Trophoblast cell (in vitro differentiated cells and primary cell): ENCODE measurements at regions not wholly inside any gene's neighbourhood (a gene's known extent, or its start where the extent isn't known, plus 50 kb on each side); places are given as distances from the start of the nearest gene placed in this dataset.

ENCODE experiments used
- DNase-seq, 2 donors: peaks; one replicate each; pipeline ENCODE4 v3.0.0-alpha.2; 2016
- H2AFZ ChIP-seq: 2 replicates; pipeline ENCODE4 v1.6.1; 2013; ENCODE audit warnings: low read length, moderate library complexity, mild to moderate bottlenecking; ENCODE audit not compliant: insufficient read depth, poor library complexity
- H2AK5ac ChIP-seq: 2 replicates; pipeline ENCODE4 v1.6.1; 2013; ENCODE audit warnings: mild to moderate bottlenecking, low read length
- H2BK120ac ChIP-seq: 2 replicates; pipeline ENCODE4 v1.6.1; 2013; ENCODE audit warnings: low read length, mild to moderate bottlenecking, moderate library complexity; ENCODE audit not compliant: insufficient read depth, poor library complexity
- H2BK12ac ChIP-seq: 2 replicates; pipeline ENCODE4 v1.6.1; 2013; ENCODE audit warnings: mild to moderate bottlenecking, low read length, moderate library complexity
- H2BK5ac ChIP-seq: 2 replicates; pipeline ENCODE4 v1.6.1; 2013; ENCODE audit warnings: low read length, low read depth, moderate library complexity, mild to moderate bottlenecking; ENCODE audit not compliant: poor library complexity
- H3K14ac ChIP-seq: 2 replicates; pipeline ENCODE4 v1.6.1; 2013; ENCODE audit warnings: mild to moderate bottlenecking, low read length
- H3K18ac ChIP-seq: 2 replicates; pipeline ENCODE4 v1.6.1; 2013; ENCODE audit warnings: mild to moderate bottlenecking, low read length
- H3K23ac ChIP-seq: 2 replicates; pipeline ENCODE4 v1.6.1; 2013; ENCODE audit warnings: low read length
- H3K27ac ChIP-seq: 2 replicates; pipeline ENCODE4 v1.5.1; 2013; ENCODE audit warnings: low read depth, mild to moderate bottlenecking, inconsistent platforms, low read length, moderate library complexity
- H3K27me3 ChIP-seq: 2 replicates; pipeline ENCODE4 v1.6.1; 2013; ENCODE audit warnings: inconsistent platforms, mild to moderate bottlenecking, low read length, moderate library complexity; ENCODE audit not compliant: insufficient read depth
- H3K36me3 ChIP-seq, 2 experiments: 1 replicate in 1 of 2; 2 replicates in 1 of 2; pipeline ENCODE4 v1.6.1; 2013; ENCODE audit warnings: low read length in 2 of 2, mild to moderate bottlenecking in 2 of 2, moderate library complexity in 1 of 2; ENCODE audit not compliant: insufficient read depth in 2 of 2, control insufficient read depth in 1 of 2
- H3K4ac ChIP-seq: 2 replicates; pipeline ENCODE4 v1.6.1; 2013; ENCODE audit warnings: low read depth, mild to moderate bottlenecking, low read length, moderate library complexity
- H3K4me1 ChIP-seq, 2 experiments: 1 replicate in 1 of 2; 2 replicates in 1 of 2; pipeline ENCODE4 v1.6.1; 2013; ENCODE audit warnings: low read length in 2 of 2, mild to moderate bottlenecking in 2 of 2, moderate library complexity in 1 of 2; ENCODE audit not compliant: insufficient read depth in 2 of 2, control insufficient read depth in 1 of 2
- H3K4me2 ChIP-seq: 2 replicates; pipeline ENCODE4 v1.6.1; 2013; ENCODE audit warnings: inconsistent platforms, mild to moderate bottlenecking, low read length, moderate library complexity
- H3K4me3 ChIP-seq: 2 replicates; pipeline ENCODE4 v1.5.1; 2013; ENCODE audit warnings: mild to moderate bottlenecking, low read depth, low read length, inconsistent platforms
- H3K79me1 ChIP-seq: one replicate; pipeline ENCODE4 v1.6.1; 2013; ENCODE audit warnings: low read length
- H3K79me2 ChIP-seq: 2 replicates; pipeline ENCODE4 v1.6.1; 2013; ENCODE audit warnings: low read length, mild to moderate bottlenecking; ENCODE audit not compliant: control insufficient read depth, insufficient read depth, poor library complexity
- H3K9ac ChIP-seq: 2 replicates; pipeline ENCODE4 v1.6.1; 2013; ENCODE audit warnings: mild to moderate bottlenecking, low read length
- H3K9me3 ChIP-seq: 2 replicates; pipeline ENCODE4 v1.6.1; 2013; ENCODE audit warnings: low read depth, mild to moderate bottlenecking, control low read depth, inconsistent platforms, low read length; ENCODE audit not compliant: insufficient read depth
- H4K12ac ChIP-seq: 2 replicates; pipeline ENCODE4 v1.6.1; 2013; ENCODE audit warnings: low read depth, mild to moderate bottlenecking, low read length, moderate library complexity
- H4K8ac ChIP-seq: 2 replicates; pipeline ENCODE4 v1.6.1; 2013; ENCODE audit warnings: low read depth, mild to moderate bottlenecking, low read length, moderate library complexity
- H4K91ac ChIP-seq: one replicate; pipeline ENCODE4 v1.6.1; 2013; ENCODE audit warnings: low read depth, mild to moderate bottlenecking, low read length, moderate library complexity
- WGBS: extraction: QIAGEN DNeasy Blood & Tissue Kit; methylation state at CpG from one replicate; pipeline ENCODE4 v1.1.7; 2013; ENCODE audit warnings: missing lambda C conversion rate; ENCODE audit not compliant: insufficient read length, insufficient coverage; ENCODE audit errors: extremely low coverage; 5-methylcytosine and 5-hydroxymethylcytosine counted together

- H2AK5ac ChIP-seq = no peak overlapping the region
- H3K9me3 ChIP-seq = no peaks in the 10 kb centered on the region
- no peak overlapping the region for H3K18ac ChIP-seq
- H3K4me1 ChIP-seq = peaks cover 16 to 26% of the 10 kb centered on the region in 2 experiments
- no peak overlapping the region for H2BK12ac ChIP-seq
- H3K14ac ChIP-seq = no peak overlapping the region
- no peak overlapping the region for H2BK120ac ChIP-seq
- no peak overlapping the region for H3K4ac ChIP-seq
- H3K79me2 ChIP-seq = no peaks in the 10 kb centered on the region
- no peak overlapping the region for H3K4me3 ChIP-seq
- WGBS = no CpG with 5 or more reads among the region's 10 CpGs
- no peak overlapping the region for H2AFZ ChIP-seq
- no peak overlapping the region for H2BK5ac ChIP-seq
- no peak overlapping the region for H4K8ac ChIP-seq
- H3K79me1 ChIP-seq = no peaks in the 10 kb centered on the region
- no peak overlapping the region for H4K91ac ChIP-seq
- DNase-seq = no peak
- H3K23ac ChIP-seq = no peak overlapping the region
- no peak overlapping the region for H3K9ac ChIP-seq
- H3K4me2 ChIP-seq = no peak overlapping the region
- no peak overlapping the region for H4K12ac ChIP-seq
- no peak overlapping the region for H3K27ac ChIP-seq
- no peaks in the 10 kb centered on the region for H3K36me3 ChIP-seq
- H3K27me3 ChIP-seq = no peaks in the 10 kb centered on the region
Observed at GRCh38 chr10:110355141-110355831, 50.6 kb upstream of the SMNDC1 start.

- no peak overlapping the region for H2BK120ac ChIP-seq
- H3K9ac ChIP-seq = no peak overlapping the region
- H2AFZ ChIP-seq = no peak overlapping the region
- H4K91ac ChIP-seq = no peak overlapping the region
- no peaks in the 10 kb centered on the region for H3K36me3 ChIP-seq
- H3K9me3 ChIP-seq = no peaks in the 10 kb centered on the region
- H3K18ac ChIP-seq = no peak overlapping the region
- H3K4me3 ChIP-seq = no peak overlapping the region
- H4K8ac ChIP-seq = no peak overlapping the region
- H3K4ac ChIP-seq = no peak overlapping the region
- no peaks in the 10 kb centered on the region for H3K79me2 ChIP-seq
- H3K14ac ChIP-seq = no peak overlapping the region
- no peaks in the 10 kb centered on the region for H3K27me3 ChIP-seq
- H2BK12ac ChIP-seq = no peak overlapping the region
- H3K4me1 ChIP-seq = peaks cover 16 to 26% of the 10 kb centered on the region in 2 experiments
- no peak for DNase-seq
- H3K79me1 ChIP-seq = no peaks in the 10 kb centered on the region
- no peak overlapping the region for H3K27ac ChIP-seq
- H3K4me2 ChIP-seq = no peak overlapping the region
- WGBS = no CpG with 5 or more reads among the region's 9 CpGs
- no peak overlapping the region for H4K12ac ChIP-seq
- no peak overlapping the region for H2AK5ac ChIP-seq
- no peak overlapping the region for H3K23ac ChIP-seq
- no peak overlapping the region for H2BK5ac ChIP-seq
Observed at GRCh38 chr10:110355922-110356627, 51.4 kb upstream of the SMNDC1 start.

- Histone ChIP-seq H3K4me1 (peaks cover 16 to 26% of the 10 kb centered on the region in 2 experiments), H3K14ac (no peak overlapping the region), H4K91ac (peak overlapping the region; percentile 18), H3K79me2 (no peaks in the 10 kb centered on the region), H3K79me1 (no peaks in the 10 kb centered on the region), H3K4me2 (no peak overlapping the region), H3K4ac (no peak overlapping the region), H3K4me3 (no peak overlapping the region), H3K27me3 (no peaks in the 10 kb centered on the region), H2BK12ac (no peak overlapping the region), H2BK120ac (no peak overlapping the region), H4K12ac (no peak overlapping the region), H3K9ac (no peak overlapping the region), H2AK5ac (no peak overlapping the region), H3K18ac (no peak overlapping the region), H3K23ac (no peak overlapping the region), H3K27ac (no peak overlapping the region), H3K9me3 (no peaks in the 10 kb centered on the region), H4K8ac (no peak overlapping the region), H3K36me3 (no peaks in the 10 kb centered on the region), H2AFZ (no peak overlapping the region), H2BK5ac (no peak overlapping the region)
- no CpG with 5 or more reads among the region's 19 CpGs for WGBS
- DNase-seq = peak; percentile 38 to 65
Observed at GRCh38 chr10:110356628-110357245, 52.0 kb upstream of the SMNDC1 start.

- no peak overlapping the region for H4K12ac ChIP-seq
- peak; percentile 57 to 71 for DNase-seq
- H3K79me1 ChIP-seq = no peaks in the 10 kb centered on the region
- H3K4ac ChIP-seq = no peak overlapping the region
- H2AFZ ChIP-seq = no peak overlapping the region
- H4K8ac ChIP-seq = no peak overlapping the region
- no peak overlapping the region for H3K4me3 ChIP-seq
- H3K23ac ChIP-seq = no peak overlapping the region
- H3K4me1 ChIP-seq = peaks cover 16 to 26% of the 10 kb centered on the region in 2 experiments
- no peaks in the 10 kb centered on the region for H3K79me2 ChIP-seq
- no peak overlapping the region for H3K18ac ChIP-seq
- no peak overlapping the region for H2BK12ac ChIP-seq
- H2BK5ac ChIP-seq = no peak overlapping the region
- no peak overlapping the region for H3K14ac ChIP-seq
- no peak overlapping the region for H2AK5ac ChIP-seq
- H4K91ac ChIP-seq = peak overlapping the region; percentile 18
- no peaks in the 10 kb centered on the region for H3K36me3 ChIP-seq
- no peak overlapping the region for H2BK120ac ChIP-seq
- H3K9me3 ChIP-seq = no peaks in the 10 kb centered on the region
- no peak overlapping the region for H3K9ac ChIP-seq
- WGBS = no CpG with 5 or more reads among the region's 17 CpGs
- H3K4me2 ChIP-seq = no peak overlapping the region
- H3K27me3 ChIP-seq = no peaks in the 10 kb centered on the region
- no peak overlapping the region for H3K27ac ChIP-seq
Observed at GRCh38 chr10:110357252-110357780, 52.6 kb upstream of the SMNDC1 start.
